ENCODE measurements at regions not wholly inside any gene's neighbourhood (a gene's known extent, or its start where the extent isn't known, plus 50 kb on each side); places are given as distances from the start of the nearest gene placed in this dataset.
"Not testable (repeated sequence)": the region's sequence is repeated elsewhere in the genome, so short reads cannot be mapped to it uniquely, and the experiment has no call there.

GRCh38 chr1:45258059-45258650 is 51.8 kb upstream of the ZSWIM5 start:
- Mint-ChIP-seq H3K4me3 (no peak overlapping the region), H3K36me3 (ENCODE audit: low read depth) (peaks cover 7% of the 10 kb centered on the region), H3K27ac (no peak overlapping the region), H3K9me3 (peaks cover 33% of the 10 kb centered on the region), H3K27me3 (ENCODE audit: low read depth) (peaks cover 2% of the 10 kb centered on the region), H3K4me1 (ENCODE audit: low read depth) (no peaks in the 10 kb centered on the region)
- intact Hi-C loops (cut with micrococcal nuclease): no loop called here
- DNase-seq: no peak
- CTCF ChIA-PET: interaction anchor here (0.9 kb wide), 1 partner anchor 12 kb away, joined by 3 read pairs; no protein-coding TSS in a partner anchor

GRCh38 chr1:45259053-45259452 is 52.6 kb upstream of the ZSWIM5 start:
- Mint-ChIP-seq H3K36me3 (ENCODE audit: low read depth) (peaks cover 7% of the 10 kb centered on the region), H3K9me3 (peaks cover 33% of the 10 kb centered on the region), H3K27ac (no peak overlapping the region), H3K4me1 (ENCODE audit: low read depth) (no peaks in the 10 kb centered on the region), H3K4me3 (no peak overlapping the region), H3K27me3 (ENCODE audit: low read depth) (peaks cover 2% of the 10 kb centered on the region)
- CTCF ChIA-PET: no interaction called here
- DNase-seq: no peak
- intact Hi-C loops (cut with micrococcal nuclease): no loop called here

- peaks cover 33% of the 10 kb centered on the region for H3K9me3 Mint-ChIP-seq
- no peak overlapping the region for H3K4me3 Mint-ChIP-seq
- no peaks in the 10 kb centered on the region for H3K27me3 Mint-ChIP-seq (ENCODE audit: low read depth)
- H3K36me3 Mint-ChIP-seq (ENCODE audit: low read depth): peaks cover 7% of the 10 kb centered on the region
- no peak for DNase-seq
- intact Hi-C loops (cut with micrococcal nuclease): no loop called here
- no peaks in the 10 kb centered on the region for H3K4me1 Mint-ChIP-seq (ENCODE audit: low read depth)
- no peak overlapping the region for H3K27ac Mint-ChIP-seq
- CTCF ChIA-PET: no interaction called here
Observed at GRCh38 chr1:45260244-45260643, 53.8 kb upstream of the ZSWIM5 start.

- Mint-ChIP-seq H3K4me1 (ENCODE audit: low read depth) (no peaks in the 10 kb centered on the region), H3K27me3 (ENCODE audit: low read depth) (no peaks in the 10 kb centered on the region), H3K27ac (no peak overlapping the region), H3K9me3 (peaks cover 19% of the 10 kb centered on the region), H3K4me3 (no peak overlapping the region), H3K36me3 (ENCODE audit: low read depth) (peaks cover 2% of the 10 kb centered on the region)
- no peak for DNase-seq
- CTCF ChIA-PET: interaction anchor here (0.5 kb wide), 1 partner anchor 241 kb away, joined by 5 read pairs; no protein-coding TSS in a partner anchor
- intact Hi-C loops (cut with micrococcal nuclease): no loop called here
Observed at GRCh38 chr1:45263132-45263531, 56.7 kb upstream of the ZSWIM5 start.

GRCh38 chr1:45265244-45265643 is 58.8 kb upstream of the ZSWIM5 start:
- Mint-ChIP-seq H3K4me3 (no peak overlapping the region), H3K4me1 (ENCODE audit: low read depth) (no peaks in the 10 kb centered on the region), H3K36me3 (ENCODE audit: low read depth) (no peaks in the 10 kb centered on the region), H3K9me3 (peaks cover 5% of the 10 kb centered on the region), H3K27me3 (ENCODE audit: low read depth) (no peaks in the 10 kb centered on the region), H3K27ac (no peak overlapping the region)
- no peak for DNase-seq
- intact Hi-C loops (cut with micrococcal nuclease): no loop called here
- CTCF ChIA-PET: no interaction called here

- no peak for DNase-seq
- Mint-ChIP-seq H3K27me3 (ENCODE audit: low read depth) (no peaks in the 10 kb centered on the region), H3K36me3 (ENCODE audit: low read depth) (no peaks in the 10 kb centered on the region), H3K9me3 (peaks cover 5% of the 10 kb centered on the region), H3K27ac (no peak overlapping the region), H3K4me3 (no peak overlapping the region), H3K4me1 (ENCODE audit: low read depth) (no peaks in the 10 kb centered on the region)
- intact Hi-C loops (cut with micrococcal nuclease): no loop called here
- CTCF ChIA-PET: no interaction called here
Observed at GRCh38 chr1:45266151-45266801, 59.9 kb upstream of the ZSWIM5 start.

- H3K4me3 Mint-ChIP-seq; intact Hi-C loops (cut with micrococcal nuclease); H3K27ac Mint-ChIP-seq; H3K36me3 Mint-ChIP-seq (ENCODE audit: low read depth); H3K9me3 Mint-ChIP-seq; DNase-seq; H3K4me1 Mint-ChIP-seq (ENCODE audit: low read depth); H3K27me3 Mint-ChIP-seq (ENCODE audit: low read depth): not testable (repeated sequence)
- CTCF ChIA-PET: interaction anchor here (0.7 kb wide), 1 partner anchor 38 kb away, joined by 3 read pairs; no protein-coding TSS in a partner anchor
Observed at GRCh38 chr1:45268310-45268709, 58.4 kb upstream of the HPDL start.

GRCh38 chr1:45272267-45272666 is 54.4 kb upstream of the HPDL start:
- CTCF ChIA-PET; DNase-seq; H3K27me3 Mint-ChIP-seq (ENCODE audit: low read depth); intact Hi-C loops (cut with micrococcal nuclease); H3K9me3 Mint-ChIP-seq; H3K36me3 Mint-ChIP-seq (ENCODE audit: low read depth); H3K27ac Mint-ChIP-seq; H3K4me1 Mint-ChIP-seq (ENCODE audit: low read depth); H3K4me3 Mint-ChIP-seq: not testable (repeated sequence)

- Mint-ChIP-seq H3K27me3 (ENCODE audit: low read depth) (no peaks in the 10 kb centered on the region), H3K4me1 (ENCODE audit: low read depth) (no peaks in the 10 kb centered on the region), H3K36me3 (ENCODE audit: low read depth) (peaks cover 3% of the 10 kb centered on the region), H3K9me3 (peaks cover 4% of the 10 kb centered on the region), H3K27ac (no peak overlapping the region), H3K4me3 (no peak overlapping the region)
- CTCF ChIA-PET: no interaction called here
- intact Hi-C loops (cut with micrococcal nuclease): no loop called here
- DNase-seq: no peak
Observed at GRCh38 chr1:45272913-45273371, 53.8 kb upstream of the HPDL start.

- H3K4me3 Mint-ChIP-seq: no peak overlapping the region
- no peak for DNase-seq
- H3K27ac Mint-ChIP-seq: no peak overlapping the region
- CTCF ChIA-PET: no interaction called here
- H3K9me3 Mint-ChIP-seq: peaks cover 4% of the 10 kb centered on the region
- H3K27me3 Mint-ChIP-seq (ENCODE audit: low read depth): no peaks in the 10 kb centered on the region
- peaks cover 3% of the 10 kb centered on the region for H3K36me3 Mint-ChIP-seq (ENCODE audit: low read depth)
- intact Hi-C loops (cut with micrococcal nuclease): no loop called here
- no peaks in the 10 kb centered on the region for H3K4me1 Mint-ChIP-seq (ENCODE audit: low read depth)
Observed at GRCh38 chr1:45275054-45275453, 51.6 kb upstream of the HPDL start.

Measured in activated naive CD4-positive, alpha-beta T cell treated with anti-CD3 and anti-CD28 coated beads for 36 hours (primary cell).